ENCODE measurements at regions not wholly inside any gene's neighbourhood (a gene's known extent, or its start where the extent isn't known, plus 50 kb on each side); places are given as distances from the start of the nearest gene placed in this dataset.
"Not testable (repeated sequence)": the region's sequence is repeated elsewhere in the genome, so short reads cannot be mapped to it uniquely, and the experiment has no call there.

- DNase-seq (ENCODE audit: low read depth): peak; percentile 70
- no peak overlapping the region for H3K4me3 ChIP-seq (ENCODE audit: low read length)
- TF ChIP-seq CTCF (conservative IDR thresholded peaks at IDR 0.05; ENCODE audit: low read depth, low read length): no peak
Measured at GRCh38 chr7:82595176-82595575, 151.6 kb upstream of the CACNA2D1 start.

GRCh38 chr7:82594665-82595064, 151.1 kb upstream of the CACNA2D1 start:
- no peak overlapping the region for H3K4me3 ChIP-seq (ENCODE audit: low read length)
- no peak for DNase-seq (ENCODE audit: low read depth)
- TF ChIP-seq CTCF (conservative IDR thresholded peaks at IDR 0.05; ENCODE audit: low read depth, low read length): no peak

- no peak for DNase-seq (ENCODE audit: low read depth)
- no peak for TF ChIP-seq CTCF (conservative IDR thresholded peaks at IDR 0.05; ENCODE audit: low read depth, low read length)
Measured at GRCh38 chr7:82593780-82594179, 150.2 kb upstream of the CACNA2D1 start.

GRCh38 chr7:82592416-82592815, 148.8 kb upstream of the CACNA2D1 start:
- no peak for DNase-seq (ENCODE audit: low read depth)
- no peak for TF ChIP-seq CTCF (conservative IDR thresholded peaks at IDR 0.05; ENCODE audit: low read depth, low read length)
- no peak overlapping the region for H3K4me3 ChIP-seq (ENCODE audit: low read length)

More at GRCh38 chr7:82593780-82594179, 150.2 kb upstream of the CACNA2D1 start:
- H3K4me3 ChIP-seq (ENCODE audit: low read length): no peak overlapping the region

GRCh38 chr7:82579047-82579446, 135.5 kb upstream of the CACNA2D1 start:
- TF ChIP-seq CTCF (conservative IDR thresholded peaks at IDR 0.05; ENCODE audit: low read depth, low read length): no peak
- DNase-seq (ENCODE audit: low read depth): no peak
- H3K4me3 ChIP-seq (ENCODE audit: low read length): no peak overlapping the region

- DNase-seq (ENCODE audit: low read depth): no peak
- no peak for TF ChIP-seq CTCF (conservative IDR thresholded peaks at IDR 0.05; ENCODE audit: low read depth, low read length)
- H3K4me3 ChIP-seq (ENCODE audit: low read length): no peak overlapping the region
Measured at GRCh38 chr7:82578430-82578829, 134.9 kb upstream of the CACNA2D1 start.

GRCh38 chr7:82572195-82572880, 128.8 kb upstream of the CACNA2D1 start:
- peak; percentile 91 for TF ChIP-seq CTCF (conservative IDR thresholded peaks at IDR 0.05; ENCODE audit: low read depth, low read length)
- no peak overlapping the region for H3K4me3 ChIP-seq (ENCODE audit: low read length)
- DNase-seq (ENCODE audit: low read depth): no peak

- H3K4me3 ChIP-seq (ENCODE audit: low read length); DNase-seq (ENCODE audit: low read depth): not testable (repeated sequence)
Measured at GRCh38 chr7:82571047-82571446, 127.5 kb upstream of the CACNA2D1 start.
